Trophoblast cell (in vitro differentiated cells and primary cell): ENCODE measurements at regions not wholly inside any gene's neighbourhood (a gene's known extent, or its start where the extent isn't known, plus 50 kb on each side); places are given as distances from the start of the nearest gene placed in this dataset.

Source experiments
- DNase-seq, 2 donors: peaks; one replicate each; pipeline ENCODE4 v3.0.0-alpha.2; 2016
- H2AFZ ChIP-seq: 2 replicates; pipeline ENCODE4 v1.6.1; 2013; ENCODE audit warnings: low read length, moderate library complexity, mild to moderate bottlenecking; ENCODE audit not compliant: insufficient read depth, poor library complexity
- H2AK5ac ChIP-seq: 2 replicates; pipeline ENCODE4 v1.6.1; 2013; ENCODE audit warnings: mild to moderate bottlenecking, low read length
- H2BK120ac ChIP-seq: 2 replicates; pipeline ENCODE4 v1.6.1; 2013; ENCODE audit warnings: low read length, mild to moderate bottlenecking, moderate library complexity; ENCODE audit not compliant: insufficient read depth, poor library complexity
- H2BK12ac ChIP-seq: 2 replicates; pipeline ENCODE4 v1.6.1; 2013; ENCODE audit warnings: mild to moderate bottlenecking, low read length, moderate library complexity
- H2BK5ac ChIP-seq: 2 replicates; pipeline ENCODE4 v1.6.1; 2013; ENCODE audit warnings: low read length, low read depth, moderate library complexity, mild to moderate bottlenecking; ENCODE audit not compliant: poor library complexity
- H3K14ac ChIP-seq: 2 replicates; pipeline ENCODE4 v1.6.1; 2013; ENCODE audit warnings: mild to moderate bottlenecking, low read length
- H3K18ac ChIP-seq: 2 replicates; pipeline ENCODE4 v1.6.1; 2013; ENCODE audit warnings: mild to moderate bottlenecking, low read length
- H3K23ac ChIP-seq: 2 replicates; pipeline ENCODE4 v1.6.1; 2013; ENCODE audit warnings: low read length
- H3K27ac ChIP-seq: 2 replicates; pipeline ENCODE4 v1.5.1; 2013; ENCODE audit warnings: low read depth, mild to moderate bottlenecking, inconsistent platforms, low read length, moderate library complexity
- H3K27me3 ChIP-seq: 2 replicates; pipeline ENCODE4 v1.6.1; 2013; ENCODE audit warnings: inconsistent platforms, mild to moderate bottlenecking, low read length, moderate library complexity; ENCODE audit not compliant: insufficient read depth
- H3K36me3 ChIP-seq, 2 experiments: 1 replicate in 1 of 2; 2 replicates in 1 of 2; pipeline ENCODE4 v1.6.1; 2013; ENCODE audit warnings: low read length in 2 of 2, mild to moderate bottlenecking in 2 of 2, moderate library complexity in 1 of 2; ENCODE audit not compliant: insufficient read depth in 2 of 2, control insufficient read depth in 1 of 2
- H3K4ac ChIP-seq: 2 replicates; pipeline ENCODE4 v1.6.1; 2013; ENCODE audit warnings: low read depth, mild to moderate bottlenecking, low read length, moderate library complexity
- H3K4me1 ChIP-seq, 2 experiments: 1 replicate in 1 of 2; 2 replicates in 1 of 2; pipeline ENCODE4 v1.6.1; 2013; ENCODE audit warnings: low read length in 2 of 2, mild to moderate bottlenecking in 2 of 2, moderate library complexity in 1 of 2; ENCODE audit not compliant: insufficient read depth in 2 of 2, control insufficient read depth in 1 of 2
- H3K4me2 ChIP-seq: 2 replicates; pipeline ENCODE4 v1.6.1; 2013; ENCODE audit warnings: inconsistent platforms, mild to moderate bottlenecking, low read length, moderate library complexity
- H3K4me3 ChIP-seq: 2 replicates; pipeline ENCODE4 v1.5.1; 2013; ENCODE audit warnings: mild to moderate bottlenecking, low read depth, low read length, inconsistent platforms
- H3K79me1 ChIP-seq: one replicate; pipeline ENCODE4 v1.6.1; 2013; ENCODE audit warnings: low read length
- H3K79me2 ChIP-seq: 2 replicates; pipeline ENCODE4 v1.6.1; 2013; ENCODE audit warnings: low read length, mild to moderate bottlenecking; ENCODE audit not compliant: control insufficient read depth, insufficient read depth, poor library complexity
- H3K9ac ChIP-seq: 2 replicates; pipeline ENCODE4 v1.6.1; 2013; ENCODE audit warnings: mild to moderate bottlenecking, low read length
- H3K9me3 ChIP-seq: 2 replicates; pipeline ENCODE4 v1.6.1; 2013; ENCODE audit warnings: low read depth, mild to moderate bottlenecking, control low read depth, inconsistent platforms, low read length; ENCODE audit not compliant: insufficient read depth
- H4K12ac ChIP-seq: 2 replicates; pipeline ENCODE4 v1.6.1; 2013; ENCODE audit warnings: low read depth, mild to moderate bottlenecking, low read length, moderate library complexity
- H4K8ac ChIP-seq: 2 replicates; pipeline ENCODE4 v1.6.1; 2013; ENCODE audit warnings: low read depth, mild to moderate bottlenecking, low read length, moderate library complexity
- H4K91ac ChIP-seq: one replicate; pipeline ENCODE4 v1.6.1; 2013; ENCODE audit warnings: low read depth, mild to moderate bottlenecking, low read length, moderate library complexity
- WGBS: extraction: QIAGEN DNeasy Blood & Tissue Kit; methylation state at CpG from one replicate; pipeline ENCODE4 v1.1.7; 2013; ENCODE audit warnings: missing lambda C conversion rate; ENCODE audit not compliant: insufficient read length, insufficient coverage; ENCODE audit errors: extremely low coverage; 5-methylcytosine and 5-hydroxymethylcytosine counted together

DNA sequence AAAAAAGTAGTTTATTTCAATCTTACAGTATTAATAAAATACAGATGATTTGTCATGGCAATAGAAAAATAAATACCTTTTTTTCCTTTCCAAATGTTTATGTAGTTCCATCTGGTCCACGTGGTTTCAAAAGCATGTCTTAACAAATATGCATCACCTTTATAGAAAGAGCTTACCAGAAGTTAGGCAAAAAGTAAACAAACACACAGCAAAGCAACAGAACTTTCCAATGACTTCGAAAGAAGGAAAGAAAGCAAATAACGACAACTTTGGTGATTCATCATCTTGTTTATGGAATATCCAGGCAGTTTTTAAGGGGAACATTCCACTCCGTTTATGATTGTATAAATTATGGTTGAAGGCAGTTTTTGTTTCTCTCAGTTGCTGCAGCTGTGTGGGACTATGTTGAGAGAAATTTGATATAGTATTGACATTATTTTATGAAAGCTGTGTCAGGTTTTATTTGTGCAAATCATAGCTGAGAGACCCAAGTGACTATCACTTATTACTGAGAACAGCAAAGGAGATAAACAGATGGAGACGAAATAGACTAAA lies 203.1 kb downstream of the CDC14C start:
- no peaks in the 10 kb centered on the region for H3K4me1 ChIP-seq
- H2BK5ac ChIP-seq = no peak overlapping the region
- no peaks in the 10 kb centered on the region for H3K36me3 ChIP-seq
- no peak overlapping the region for H2BK120ac ChIP-seq
- H2BK12ac ChIP-seq = no peak overlapping the region
- no peaks in the 10 kb centered on the region for H3K9me3 ChIP-seq
- no peaks in the 10 kb centered on the region for H3K79me2 ChIP-seq
- no peak overlapping the region for H3K4me2 ChIP-seq
- no CpG with 5 or more reads among the region's 5 CpGs for WGBS
- H4K12ac ChIP-seq = no peak overlapping the region
- no peak overlapping the region for H2AK5ac ChIP-seq
- H4K8ac ChIP-seq = no peak overlapping the region
- H3K79me1 ChIP-seq = no peaks in the 10 kb centered on the region
- H2AFZ ChIP-seq = no peak overlapping the region
- no peak overlapping the region for H3K4ac ChIP-seq
- H3K27me3 ChIP-seq = no peaks in the 10 kb centered on the region
- no peak overlapping the region for H3K4me3 ChIP-seq
- DNase-seq = no peak
- H3K9ac ChIP-seq = no peak overlapping the region
- H3K18ac ChIP-seq = no peak overlapping the region
- no peak overlapping the region for H3K23ac ChIP-seq
- H3K14ac ChIP-seq = no peak overlapping the region
- H3K27ac ChIP-seq = no peak overlapping the region
- H4K91ac ChIP-seq = no peak overlapping the region

DNA sequence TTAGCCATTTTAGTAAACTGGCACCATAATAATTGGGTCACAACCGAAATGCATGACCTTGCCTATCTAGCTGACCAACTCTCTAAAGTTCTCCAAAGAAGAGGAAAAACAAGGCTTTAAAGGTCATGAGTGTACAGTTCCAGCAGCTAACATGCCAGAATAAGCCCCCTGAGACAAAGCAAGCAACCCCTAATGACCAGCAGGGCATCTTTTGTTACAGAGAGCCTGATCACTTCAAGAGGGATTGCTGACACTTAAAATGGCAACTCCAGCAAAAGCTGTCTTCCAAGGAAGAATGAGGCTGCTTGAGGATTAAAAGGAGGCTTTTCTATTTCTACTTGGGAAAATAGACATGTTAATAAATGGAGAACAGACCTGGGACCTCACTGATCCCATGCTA lies 213.6 kb downstream of the CDC14C start:
- Histone ChIP-seq H4K12ac (no peak overlapping the region), H2BK12ac (no peak overlapping the region), H3K18ac (no peak overlapping the region), H4K8ac (no peak overlapping the region), H3K4me3 (no peak overlapping the region), H3K27ac (no peak overlapping the region), H3K9me3 (no peaks in the 10 kb centered on the region), H3K23ac (no peak overlapping the region), H3K9ac (no peak overlapping the region), H3K4ac (no peak overlapping the region), H3K27me3 (no peaks in the 10 kb centered on the region), H2AFZ (no peak overlapping the region), H3K79me1 (no peaks in the 10 kb centered on the region), H3K4me1 (no peaks in the 10 kb centered on the region), H2BK120ac (no peak overlapping the region), H3K14ac (no peak overlapping the region), H4K91ac (no peak overlapping the region), H3K79me2 (no peaks in the 10 kb centered on the region), H3K4me2 (no peak overlapping the region), H2AK5ac (no peak overlapping the region), H2BK5ac (no peak overlapping the region), H3K36me3 (no peaks in the 10 kb centered on the region)
- DNase-seq = no peak
- no CpG with 5 or more reads among the region's 1 CpG for WGBS

DNA sequence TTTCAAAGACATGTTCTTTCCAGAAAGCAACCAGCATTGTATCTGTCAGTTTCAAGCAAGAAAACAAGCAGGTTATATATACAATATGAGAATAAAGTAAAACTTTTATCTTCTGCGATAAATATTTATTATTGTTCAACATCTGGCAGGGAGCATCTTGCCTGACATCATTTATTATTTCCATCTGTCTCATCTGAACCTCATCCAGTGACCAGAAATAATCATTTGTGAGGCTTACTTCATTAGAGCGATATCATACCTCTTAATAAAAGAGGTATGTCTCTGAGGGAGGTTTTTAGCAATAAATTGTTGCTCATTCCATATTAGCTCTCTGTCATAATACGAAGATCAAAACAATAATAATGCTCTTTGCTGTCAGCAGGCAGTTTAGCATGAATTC lies 226.1 kb downstream of the CDC14C start:
- Histone ChIP-seq H4K12ac (no peak overlapping the region), H3K27ac (no peak overlapping the region), H3K18ac (no peak overlapping the region), H3K27me3 (no peaks in the 10 kb centered on the region), H2BK5ac (no peak overlapping the region), H3K4me2 (no peak overlapping the region), H4K8ac (no peak overlapping the region), H3K79me1 (no peaks in the 10 kb centered on the region), H2BK12ac (no peak overlapping the region), H3K4me1 (no peaks in the 10 kb centered on the region), H3K4ac (no peak overlapping the region), H3K14ac (no peak overlapping the region), H3K23ac (no peak overlapping the region), H4K91ac (no peak overlapping the region), H3K9me3 (no peaks in the 10 kb centered on the region), H3K9ac (no peak overlapping the region), H3K36me3 (no peaks in the 10 kb centered on the region), H2AFZ (no peak overlapping the region), H3K4me3 (no peak overlapping the region), H2AK5ac (no peak overlapping the region), H2BK120ac (no peak overlapping the region), H3K79me2 (no peaks in the 10 kb centered on the region)
- no peak for DNase-seq
- no CpG with 5 or more reads among the region's 3 CpGs for WGBS

DNA sequence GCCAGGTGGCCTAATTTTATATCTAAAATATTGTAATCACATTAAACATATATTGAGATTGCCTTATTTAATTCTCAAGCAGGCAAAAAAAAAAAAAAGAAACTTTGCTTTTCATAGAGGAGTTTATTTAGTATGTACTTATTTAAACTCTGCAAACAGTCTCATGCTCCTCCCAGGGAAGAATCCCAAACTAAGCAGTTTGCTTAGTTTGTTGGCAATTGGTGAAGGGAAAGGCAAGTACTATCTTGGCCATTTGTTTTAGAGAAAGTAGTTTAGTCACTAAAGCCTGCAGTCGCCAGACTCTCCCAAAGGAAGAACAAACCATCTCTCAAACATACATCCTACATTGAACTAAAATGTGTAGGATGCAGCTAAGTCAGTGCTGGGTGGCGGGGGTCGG lies 226.8 kb downstream of the CDC14C start:
- no peak for DNase-seq
- H3K36me3 ChIP-seq = no peaks in the 10 kb centered on the region
- H3K9ac ChIP-seq = no peak overlapping the region
- H3K4me2 ChIP-seq = no peak overlapping the region
- no peaks in the 10 kb centered on the region for H3K79me2 ChIP-seq
- H2BK120ac ChIP-seq = no peak overlapping the region
- WGBS = no CpG with 5 or more reads among the region's 3 CpGs
- H3K4me3 ChIP-seq = no peak overlapping the region
- H3K9me3 ChIP-seq = no peaks in the 10 kb centered on the region
- no peak overlapping the region for H2BK5ac ChIP-seq
- no peak overlapping the region for H3K18ac ChIP-seq
- no peak overlapping the region for H4K12ac ChIP-seq
- H2BK12ac ChIP-seq = no peak overlapping the region
- no peaks in the 10 kb centered on the region for H3K79me1 ChIP-seq
- H3K27ac ChIP-seq = no peak overlapping the region
- H3K4ac ChIP-seq = no peak overlapping the region
- H4K91ac ChIP-seq = no peak overlapping the region
- no peaks in the 10 kb centered on the region for H3K27me3 ChIP-seq
- no peak overlapping the region for H4K8ac ChIP-seq
- H3K4me1 ChIP-seq = no peaks in the 10 kb centered on the region
- no peak overlapping the region for H2AK5ac ChIP-seq
- no peak overlapping the region for H2AFZ ChIP-seq
- H3K14ac ChIP-seq = no peak overlapping the region
- no peak overlapping the region for H3K23ac ChIP-seq
